Duodenal mucosa (tissue), 2 donors: ENCODE measurements at regions not wholly inside any gene's neighbourhood (a gene's known extent, or its start where the extent isn't known, plus 50 kb on each side); places are given as distances from the start of the nearest gene placed in this dataset.
"Not testable (repeated sequence)": the region's sequence is repeated elsewhere in the genome, so short reads cannot be mapped to it uniquely, and the experiment has no call there.

ENCODE experiments used
- H3K27ac ChIP-seq: one replicate; pipeline ENCODE4 v1.7.0; 2013; ENCODE audit warnings: low read depth, low read length
- H3K27me3 ChIP-seq, 2 donors: one replicate each; pipeline ENCODE4 v1.7.0; 2013; ENCODE audit warnings: low read length in 2 of 2, control low read depth in 1 of 2; ENCODE audit not compliant: insufficient read depth in 2 of 2, control insufficient read depth in 1 of 2
- H3K36me3 ChIP-seq, 2 donors: one replicate each; pipeline ENCODE4 v1.7.0; 2013; ENCODE audit warnings: low read length in 2 of 2, control low read depth in 1 of 2; ENCODE audit not compliant: insufficient read depth in 2 of 2, control insufficient read depth in 1 of 2
- H3K4me1 ChIP-seq, 2 donors: one replicate each; pipeline ENCODE4 v1.7.0; 2013; ENCODE audit warnings: low read length in 2 of 2, control low read depth in 1 of 2; ENCODE audit not compliant: insufficient read depth in 2 of 2, control insufficient read depth in 1 of 2
- H3K4me3 ChIP-seq, 2 donors: one replicate each; pipeline ENCODE4 v1.7.0; 2013; ENCODE audit warnings: low read length in 2 of 2, low read depth in 1 of 2
- H3K9ac ChIP-seq, 2 donors: one replicate each; pipeline ENCODE4 v1.7.0; 2013; ENCODE audit warnings: low read length in 2 of 2, low read depth in 1 of 2
- H3K9me3 ChIP-seq, 2 donors: one replicate each; pipeline ENCODE4 v1.7.0; 2013; ENCODE audit warnings: low read length in 2 of 2, control low read depth in 1 of 2; ENCODE audit not compliant: control insufficient read depth in 1 of 2

DNA sequence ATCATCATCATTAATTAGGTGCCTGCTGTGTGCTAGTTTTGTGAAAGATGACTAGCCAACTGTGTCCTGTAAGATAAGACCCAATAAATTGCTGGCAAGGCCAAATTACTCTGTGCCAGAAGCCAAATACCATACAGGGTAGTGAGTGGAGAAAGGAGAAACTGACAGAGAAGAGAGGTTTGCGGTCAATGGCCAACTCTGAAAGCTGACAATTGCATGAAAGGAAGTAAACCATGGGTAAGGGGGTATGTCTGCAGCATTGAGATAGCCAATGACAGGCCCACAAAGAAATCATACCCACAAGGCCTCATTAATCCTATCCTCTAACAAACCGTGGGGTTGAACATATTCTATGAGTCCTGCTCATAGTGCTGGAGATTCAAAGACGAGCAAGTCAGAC lies 236.6 kb upstream of the CCDC196 start:
- no peaks in the 10 kb centered on the region for H3K9me3 ChIP-seq
- H3K4me3 ChIP-seq = no peak overlapping the region
- no peaks in the 10 kb centered on the region for H3K27me3 ChIP-seq
- no peaks in the 10 kb centered on the region for H3K36me3 ChIP-seq
- H3K4me1 ChIP-seq = no peaks in the 10 kb centered on the region
- no peak overlapping the region for H3K9ac ChIP-seq
- H3K27ac ChIP-seq = no peak overlapping the region

DNA sequence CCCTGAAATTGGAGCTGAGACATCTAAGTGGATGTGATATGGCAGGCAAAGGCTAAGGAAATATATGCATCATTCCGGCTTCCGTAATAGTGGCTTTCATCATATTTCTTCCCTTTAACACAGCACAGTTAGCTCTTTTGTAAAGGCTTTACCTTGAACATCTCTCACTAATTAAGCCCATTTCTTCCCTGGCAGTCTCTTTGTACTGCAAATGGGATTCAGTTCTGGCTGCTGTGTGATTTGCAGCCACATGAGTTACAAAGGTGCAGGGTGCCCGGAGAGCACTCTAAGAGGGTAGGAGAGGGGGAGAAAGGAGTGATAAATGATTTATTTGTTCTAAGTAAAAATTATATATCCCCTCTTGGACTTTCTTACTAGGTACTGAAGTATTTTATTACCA lies 232.1 kb upstream of the CCDC196 start:
- Histone ChIP-seq H3K4me1 (no peaks in the 10 kb centered on the region), H3K9ac (no peak overlapping the region), H3K4me3 (no peak overlapping the region), H3K36me3 (no peaks in the 10 kb centered on the region), H3K27ac (no peak overlapping the region), H3K9me3 (no peaks in the 10 kb centered on the region), H3K27me3 (no peaks in the 10 kb centered on the region)

DNA sequence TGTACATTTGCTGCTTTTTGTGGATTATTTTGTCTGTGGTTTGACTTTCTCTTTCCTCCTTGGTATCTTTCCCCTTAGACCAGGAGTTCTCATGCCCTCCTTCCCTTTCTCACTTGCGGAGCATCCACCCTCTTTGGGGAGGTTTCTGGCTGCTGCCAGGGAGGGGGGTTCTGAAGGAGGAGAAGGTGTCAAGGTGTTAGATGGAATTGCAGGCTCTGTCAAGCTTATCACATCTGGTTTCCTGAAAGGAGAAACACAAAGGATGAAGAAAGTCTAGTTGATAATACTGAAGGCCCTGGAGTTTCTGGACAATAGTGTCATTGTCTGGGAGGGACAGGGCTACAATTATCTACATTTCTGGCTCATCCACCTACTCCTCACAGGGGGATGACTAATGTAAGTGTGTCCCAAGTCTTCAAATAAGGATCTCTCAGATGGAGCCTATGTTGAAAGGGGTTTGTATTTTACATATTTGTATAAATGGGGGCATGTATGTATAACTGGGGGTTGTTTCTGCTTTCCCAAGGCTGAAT lies 217.3 kb upstream of the CCDC196 start:
- Histone ChIP-seq H3K36me3 (no peaks in the 10 kb centered on the region), H3K4me1 (peaks cover 0 to 11% of the 10 kb centered on the region in 2 donors), H3K9me3 (no peaks in the 10 kb centered on the region), H3K27me3 (no peaks in the 10 kb centered on the region), H3K4me3 (no peak overlapping the region), H3K9ac (no peak overlapping the region), H3K27ac (no peak overlapping the region)

DNA sequence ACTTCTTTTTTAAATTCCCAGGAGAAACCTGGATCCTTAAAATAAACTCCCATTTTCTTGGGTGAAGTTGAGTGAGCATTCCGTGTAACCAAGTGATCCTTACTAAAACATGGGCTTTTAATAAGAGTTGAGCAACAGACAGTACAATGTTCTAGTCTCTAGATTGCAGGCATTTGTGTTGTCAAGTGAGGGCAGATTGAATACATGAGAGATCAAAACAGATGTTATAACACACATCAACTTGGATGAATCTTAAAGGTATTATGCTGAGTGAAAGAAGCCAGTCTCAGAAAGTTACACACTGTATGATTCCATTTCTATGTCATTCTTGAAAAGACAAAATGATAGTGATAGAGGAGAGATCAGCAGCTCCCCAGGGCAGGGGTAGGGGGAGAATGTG lies 213.9 kb upstream of the CCDC196 start:
- H3K9me3 ChIP-seq = no peaks in the 10 kb centered on the region
- peaks cover 0 to 11% of the 10 kb centered on the region in 2 donors for H3K4me1 ChIP-seq
- H3K27ac ChIP-seq = no peak overlapping the region
- H3K9ac ChIP-seq = no peak overlapping the region
- no peaks in the 10 kb centered on the region for H3K36me3 ChIP-seq
- H3K27me3 ChIP-seq = no peaks in the 10 kb centered on the region
- H3K4me3 ChIP-seq = no peak overlapping the region

DNA sequence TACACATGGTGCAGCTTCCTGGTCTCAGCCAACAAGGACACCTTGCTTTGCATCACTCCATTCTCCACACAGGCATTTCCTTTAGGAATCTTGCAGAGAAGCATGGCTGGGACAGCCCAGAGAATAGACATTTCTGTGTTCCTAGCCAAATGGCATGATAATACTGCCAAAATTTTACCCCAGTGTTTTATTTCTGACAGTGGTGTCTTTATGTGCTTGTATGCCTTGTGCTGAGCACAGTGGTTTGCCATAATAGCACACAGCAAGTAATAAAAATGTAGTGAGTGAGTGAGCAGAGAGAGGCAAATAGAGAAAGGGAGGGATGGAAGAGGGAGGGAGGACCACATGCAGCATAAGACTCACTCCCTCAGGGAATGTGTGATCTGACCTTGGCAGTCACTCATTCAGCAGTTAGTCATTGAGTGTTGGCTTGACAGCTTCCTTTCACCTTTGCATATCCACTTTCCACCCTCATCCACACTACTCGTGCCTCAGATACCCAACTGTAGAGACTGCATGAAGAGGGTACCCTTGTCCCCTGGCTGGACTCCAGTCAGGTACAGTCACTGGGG lies 212.8 kb upstream of the CCDC196 start:
- Histone ChIP-seq H3K4me3 (no peak overlapping the region), H3K9me3 (no peaks in the 10 kb centered on the region), H3K27ac (no peak overlapping the region), H3K9ac (no peak overlapping the region), H3K36me3 (no peaks in the 10 kb centered on the region), H3K4me1 (peaks cover 0 to 1% of the 10 kb centered on the region in 2 donors), H3K27me3 (no peaks in the 10 kb centered on the region)

DNA sequence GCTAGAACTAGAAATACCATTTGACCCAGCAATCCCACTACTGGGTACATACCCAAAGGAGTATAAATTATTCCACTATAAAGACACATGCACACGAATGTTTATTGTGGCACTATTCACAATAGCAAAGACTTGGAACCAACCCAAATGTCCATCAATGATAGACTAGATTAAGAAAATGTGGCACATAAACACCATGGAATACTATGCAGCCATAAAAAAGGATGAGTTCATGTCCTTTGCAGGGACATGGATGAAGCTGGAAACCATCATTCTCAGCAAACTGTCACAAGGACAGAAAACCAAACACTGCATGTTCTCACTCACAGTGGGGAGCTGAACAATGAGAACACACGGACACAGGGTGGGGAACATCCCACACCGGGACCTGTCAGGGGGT lies 207.8 kb upstream of the CCDC196 start:
- not testable (repeated sequence) for H3K9me3 ChIP-seq, H3K36me3 ChIP-seq, H3K27ac ChIP-seq, H3K4me1 ChIP-seq, H3K27me3 ChIP-seq, H3K9ac ChIP-seq, H3K4me3 ChIP-seq

DNA sequence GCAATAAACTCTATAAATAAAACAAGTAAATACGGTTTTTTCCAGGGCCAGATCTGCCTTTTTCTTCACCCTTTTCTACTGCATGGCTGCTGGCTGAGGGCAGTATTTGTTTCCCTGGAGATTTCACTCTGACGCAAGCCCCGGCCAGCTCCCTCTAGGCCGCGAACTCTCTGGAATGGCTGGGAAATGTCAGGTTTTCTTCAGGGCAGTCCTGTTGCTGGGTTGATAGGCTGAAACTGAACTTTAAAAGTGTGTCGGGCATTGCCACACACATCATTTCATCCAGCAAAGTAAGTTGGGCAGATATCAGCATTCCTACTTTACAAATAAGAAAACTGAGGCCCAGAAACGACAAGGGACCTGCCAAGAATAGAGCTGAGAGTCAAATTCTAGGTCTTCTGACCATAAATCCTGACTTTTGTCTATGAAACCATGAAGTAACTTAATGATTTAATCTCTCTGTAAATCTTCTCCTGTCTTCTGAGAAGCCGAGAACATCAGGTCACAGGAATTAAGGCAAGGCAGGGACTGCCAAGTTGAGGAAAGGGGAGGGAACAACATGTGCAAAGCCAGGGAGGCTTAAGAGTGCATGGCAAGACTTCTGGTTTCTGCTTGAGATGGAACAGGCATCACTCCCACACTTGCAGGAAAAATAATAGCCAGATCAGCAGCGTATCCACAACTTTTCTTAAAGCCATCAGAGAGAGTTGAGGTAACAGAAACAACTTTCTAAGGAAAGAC lies 205.0 kb upstream of the CCDC196 start:
- Histone ChIP-seq H3K27me3 (no peaks in the 10 kb centered on the region), H3K4me3 (no peak overlapping the region), H3K9me3 (no peaks in the 10 kb centered on the region), H3K4me1 (no peaks in the 10 kb centered on the region), H3K9ac (no peak overlapping the region), H3K27ac (no peak overlapping the region), H3K36me3 (no peaks in the 10 kb centered on the region)

DNA sequence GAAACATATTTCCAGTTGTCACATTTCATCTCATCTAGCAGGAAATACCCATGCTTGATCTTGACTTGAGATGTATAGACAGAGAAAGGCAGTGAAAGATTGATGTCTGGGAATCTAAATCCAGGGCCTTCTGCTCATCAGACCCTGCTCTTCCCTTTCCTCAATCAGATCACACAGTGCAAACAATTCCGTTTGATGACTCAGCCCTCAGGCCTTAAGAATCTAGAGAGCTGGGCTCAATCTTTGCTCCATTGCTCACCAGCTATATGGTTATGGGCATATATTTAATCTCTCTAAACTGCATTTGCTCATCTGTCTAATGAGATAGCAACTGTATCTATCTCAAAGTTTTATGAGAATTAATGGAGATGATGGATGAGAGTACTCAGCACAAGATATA lies 201.8 kb upstream of the CCDC196 start:
- no peaks in the 10 kb centered on the region for H3K9me3 ChIP-seq
- no peaks in the 10 kb centered on the region for H3K27me3 ChIP-seq
- no peaks in the 10 kb centered on the region for H3K4me1 ChIP-seq
- H3K4me3 ChIP-seq = no peak overlapping the region
- no peak overlapping the region for H3K9ac ChIP-seq
- H3K36me3 ChIP-seq = no peaks in the 10 kb centered on the region
- no peak overlapping the region for H3K27ac ChIP-seq

DNA sequence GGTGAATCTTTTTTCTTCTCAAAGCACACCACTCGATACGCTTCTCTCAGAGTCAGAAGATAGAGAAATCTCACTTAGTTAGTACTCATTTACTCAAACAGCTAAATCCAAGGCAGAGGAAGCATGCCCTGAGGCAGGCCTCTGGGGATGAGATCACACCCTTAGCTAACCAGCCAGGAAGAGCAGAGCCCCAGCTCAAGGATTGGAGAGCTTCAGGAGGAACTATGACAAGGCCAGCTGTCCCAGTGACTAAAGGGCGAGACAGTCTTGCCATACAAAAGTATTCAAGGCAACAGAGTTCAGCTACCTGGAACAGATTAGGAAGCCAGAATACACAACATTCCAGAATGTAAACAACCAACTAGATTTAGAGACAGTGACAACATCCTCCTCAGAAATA lies 197.7 kb upstream of the CCDC196 start:
- no peaks in the 10 kb centered on the region for H3K36me3 ChIP-seq
- H3K27me3 ChIP-seq = no peaks in the 10 kb centered on the region
- no peak overlapping the region for H3K27ac ChIP-seq
- H3K9me3 ChIP-seq = no peaks in the 10 kb centered on the region
- H3K9ac ChIP-seq = no peak overlapping the region
- H3K4me1 ChIP-seq = no peaks in the 10 kb centered on the region
- no peak overlapping the region for H3K4me3 ChIP-seq

DNA sequence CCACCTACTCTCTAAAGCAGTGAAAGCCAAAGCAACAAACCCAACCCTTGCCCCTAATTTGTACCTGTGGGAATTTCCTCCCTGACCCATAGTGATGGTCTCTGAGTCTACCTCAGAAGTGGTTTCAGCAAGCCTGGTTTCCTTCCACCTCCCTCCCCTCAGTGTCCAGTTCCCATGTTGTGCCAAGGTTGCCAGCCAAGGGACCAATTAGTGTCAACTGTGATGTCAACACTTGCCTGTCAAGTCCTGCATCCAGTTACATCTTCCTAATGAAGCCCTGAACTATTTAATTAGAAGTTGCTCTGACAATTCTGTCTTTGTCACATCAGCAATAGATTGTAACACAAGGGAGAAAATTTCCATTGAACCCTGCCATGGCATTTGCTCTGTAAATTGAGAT lies 194.4 kb upstream of the CCDC196 start:
- Histone ChIP-seq H3K4me1 (no peaks in the 10 kb centered on the region), H3K27ac (no peak overlapping the region), H3K36me3 (no peaks in the 10 kb centered on the region), H3K4me3 (no peak overlapping the region), H3K9me3 (no peaks in the 10 kb centered on the region), H3K27me3 (no peaks in the 10 kb centered on the region), H3K9ac (no peak overlapping the region)
